GM21381 (cell line): ENCODE measurements at regions not wholly inside any gene's neighbourhood (a gene's known extent, or its start where the extent isn't known, plus 50 kb on each side); places are given as distances from the start of the nearest gene placed in this dataset.
"Not testable (repeated sequence)": the region's sequence is repeated elsewhere in the genome, so short reads cannot be mapped to it uniquely, and the experiment has no call there.

Source experiments
- ATAC-seq: cut with Tn5 transposase; IDR thresholded peaks from one replicate; pipeline ENCODE4 v1.9.1; 2021; ENCODE audit warnings: mild to moderate bottlenecking, moderate library complexity; ENCODE audit not compliant: unreplicated experiment

DNA sequence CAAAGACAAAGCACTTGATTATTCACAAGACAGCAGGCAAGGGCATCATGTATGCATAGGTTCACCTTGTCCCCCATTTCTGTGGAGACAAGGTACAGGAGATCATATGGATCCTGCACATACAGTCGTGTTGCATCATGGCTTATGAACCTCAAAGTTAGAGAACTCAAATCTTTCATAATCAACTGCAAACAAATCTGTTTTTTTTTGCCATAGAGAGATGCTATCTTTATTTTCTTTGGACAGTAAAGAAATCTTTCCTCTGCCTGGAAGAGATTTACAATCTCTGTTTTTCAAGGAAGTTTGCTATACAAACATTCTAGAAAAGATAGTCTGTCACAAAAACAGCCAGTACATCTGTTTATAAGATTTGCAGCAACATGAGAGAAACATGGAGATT lies 578.8 kb downstream of the ANKRD50 start:
- ATAC-seq = no peak

DNA sequence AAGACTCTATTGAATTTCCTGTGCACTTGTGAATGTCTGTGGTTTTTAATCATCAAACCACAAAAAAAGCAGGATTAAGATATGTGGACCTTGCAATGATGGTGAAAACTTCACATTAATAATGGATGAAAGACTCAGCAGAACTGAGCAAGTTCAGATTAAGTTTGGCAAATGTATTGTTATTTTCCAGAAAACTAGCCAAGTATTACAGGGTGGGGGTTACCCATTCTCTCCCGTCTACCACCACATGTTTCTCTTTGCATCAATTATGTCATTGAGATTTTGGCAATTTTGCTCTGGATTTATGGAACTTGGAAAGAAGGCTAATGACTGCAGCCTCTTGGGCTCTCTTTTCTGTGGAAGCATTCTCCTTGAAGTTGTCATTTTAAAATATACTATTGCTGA lies 577.1 kb downstream of the ANKRD50 start:
- ATAC-seq = no peak

- ATAC-seq = no peak
Observed at GRCh38 chr4:124139044-124139443, 573.5 kb downstream of the ANKRD50 start.

DNA sequence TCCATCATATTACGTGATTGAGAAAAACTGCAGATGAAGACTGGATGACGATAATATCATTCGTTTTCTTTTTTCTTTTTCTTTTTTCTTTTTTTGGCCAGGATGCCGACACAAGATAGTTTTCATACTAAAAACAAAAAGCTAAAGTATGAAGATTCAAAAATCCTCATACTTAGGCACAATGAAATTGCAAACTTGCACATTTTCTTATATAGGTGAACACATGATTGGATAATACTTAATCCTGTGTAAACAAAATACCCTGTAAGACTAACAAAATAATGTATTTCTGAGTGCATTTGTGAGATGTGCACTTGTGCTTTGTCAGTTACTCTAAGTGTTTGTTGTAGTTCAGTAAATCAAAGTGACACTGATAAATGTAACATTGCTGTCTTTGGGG lies 568.9 kb downstream of the ANKRD50 start:
- ATAC-seq = no peak

- no peak for ATAC-seq
Observed at GRCh38 chr4:124144238-124144654, 568.3 kb downstream of the ANKRD50 start.

GRCh38 chr4:124146068-124146467 lies 566.5 kb downstream of the ANKRD50 start:
- no peak for ATAC-seq

DNA sequence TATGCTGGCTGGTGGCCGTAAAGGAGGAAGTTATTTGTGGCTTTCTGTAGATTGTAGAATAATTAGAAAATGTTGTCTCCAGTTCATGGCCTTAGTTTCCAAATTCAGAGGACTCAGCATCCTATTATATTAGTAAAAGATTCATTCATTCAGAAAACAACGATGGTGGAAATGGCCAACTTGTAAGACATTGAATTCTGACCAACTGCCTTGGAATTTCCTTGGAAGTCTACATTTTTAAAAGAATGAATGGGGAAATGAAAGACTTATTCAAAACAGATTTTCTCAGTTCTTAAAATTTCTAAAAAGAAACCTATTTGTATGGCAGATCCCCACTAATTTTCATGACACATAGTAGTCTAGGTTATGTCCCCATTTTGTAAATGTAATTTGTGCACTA lies 561.5 kb downstream of the ANKRD50 start:
- ATAC-seq = no peak

DNA sequence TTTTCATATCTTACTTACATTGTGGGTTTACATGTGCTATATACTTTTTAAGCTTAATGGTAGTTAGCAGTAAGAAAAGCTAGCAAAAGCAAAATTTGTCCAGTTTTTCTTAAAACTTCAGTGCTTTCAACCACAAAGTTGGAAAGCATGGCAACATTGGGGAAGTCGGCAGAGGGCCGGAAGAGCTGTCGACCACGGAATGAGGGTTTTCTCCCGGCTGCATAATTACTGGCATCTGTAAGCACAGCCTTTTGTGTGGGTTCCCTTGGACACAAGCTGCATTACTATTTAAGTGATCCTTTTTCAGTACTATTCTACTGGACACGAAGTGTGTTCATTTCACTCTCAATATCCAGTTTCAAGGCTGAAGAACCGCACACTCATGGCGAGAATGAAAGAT lies 560.4 kb downstream of the ANKRD50 start:
- no peak for ATAC-seq

DNA sequence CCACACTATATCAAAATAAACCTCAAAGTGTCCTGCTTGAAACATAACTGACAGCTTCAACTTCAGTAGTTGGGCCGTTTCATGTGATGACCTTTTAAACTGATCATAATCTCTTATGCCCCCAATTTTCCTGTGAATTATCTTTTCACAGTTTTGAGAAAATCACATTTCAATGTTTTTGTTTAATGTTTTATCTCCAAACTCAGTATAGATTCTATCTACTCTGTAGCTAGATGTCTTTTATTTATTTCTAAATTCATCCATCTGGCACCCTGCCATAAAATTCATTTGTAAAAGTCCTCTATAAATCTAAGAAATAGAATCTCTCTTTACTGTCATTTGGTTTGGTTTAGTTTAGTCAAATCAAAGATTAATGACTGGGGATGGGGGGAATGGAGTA lies 557.3 kb downstream of the ANKRD50 start:
- no peak for ATAC-seq

GRCh38 chr4:124157396-124158083 lies 555.0 kb downstream of the ANKRD50 start:
- ATAC-seq = no peak

DNA sequence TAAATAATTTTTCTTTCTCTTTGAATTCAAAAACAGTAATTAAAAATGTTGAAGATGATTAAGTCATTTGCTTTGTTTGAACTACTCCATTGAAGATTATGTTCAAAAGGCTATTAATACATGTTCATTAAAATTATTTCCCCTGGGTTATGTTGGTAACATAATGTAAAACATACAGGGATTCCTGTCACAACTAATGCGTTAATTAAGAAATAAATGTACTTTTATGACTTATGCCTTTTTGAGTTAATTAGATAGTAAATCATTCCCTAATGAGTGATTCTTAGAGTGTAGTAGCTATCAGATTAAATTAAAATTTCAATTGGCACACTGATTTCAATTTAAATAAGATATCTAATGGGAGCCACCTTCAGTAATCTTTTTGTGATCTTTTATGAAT lies 549.1 kb downstream of the ANKRD50 start:
- ATAC-seq = no peak

- no peak for ATAC-seq
Observed at GRCh38 chr4:124167602-124168001, 544.9 kb downstream of the ANKRD50 start.

GRCh38 chr4:124169524-124169923 lies 543.0 kb downstream of the ANKRD50 start:
- ATAC-seq = not testable (repeated sequence)

- no peak for ATAC-seq
Observed at GRCh38 chr4:124173912-124174311, 538.6 kb downstream of the ANKRD50 start.

DNA sequence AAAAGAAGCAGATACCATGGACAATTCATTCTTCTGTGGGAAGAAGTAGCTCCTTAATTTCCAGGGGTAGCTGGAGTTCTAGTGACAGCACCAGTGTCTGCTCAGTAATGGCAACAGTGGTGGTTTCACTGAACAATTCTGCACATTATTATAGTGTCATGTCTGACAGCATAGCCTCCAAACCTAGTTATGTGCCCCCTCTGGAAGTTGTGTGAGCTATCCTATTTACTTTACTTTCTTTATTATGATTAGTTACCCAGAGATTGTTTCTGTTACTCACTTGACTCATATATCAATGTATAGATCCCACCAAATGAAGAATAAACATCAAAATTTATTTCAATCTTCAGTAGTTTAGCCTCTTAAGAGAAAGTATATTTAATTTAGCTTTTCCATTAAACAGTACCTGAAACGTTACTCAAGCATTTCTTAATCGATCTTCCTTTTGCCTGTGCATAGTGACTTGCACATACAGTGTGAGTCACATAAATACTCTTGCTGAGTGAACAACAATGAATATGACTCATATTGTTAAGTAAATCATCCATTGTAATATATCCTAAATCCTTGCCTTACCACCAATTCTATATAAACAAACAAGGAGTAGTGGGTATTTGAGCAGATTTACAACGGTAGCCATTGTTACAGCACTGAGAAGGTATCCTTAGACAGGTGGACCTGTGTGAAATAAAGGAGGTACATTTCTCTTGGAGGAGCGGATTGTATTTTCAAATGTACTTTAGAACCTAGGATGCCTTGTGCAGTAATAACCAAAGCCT lies 534.7 kb downstream of the ANKRD50 start:
- ATAC-seq = no peak

GRCh38 chr4:124178449-124179021 lies 534.0 kb downstream of the ANKRD50 start:
- no peak for ATAC-seq

DNA sequence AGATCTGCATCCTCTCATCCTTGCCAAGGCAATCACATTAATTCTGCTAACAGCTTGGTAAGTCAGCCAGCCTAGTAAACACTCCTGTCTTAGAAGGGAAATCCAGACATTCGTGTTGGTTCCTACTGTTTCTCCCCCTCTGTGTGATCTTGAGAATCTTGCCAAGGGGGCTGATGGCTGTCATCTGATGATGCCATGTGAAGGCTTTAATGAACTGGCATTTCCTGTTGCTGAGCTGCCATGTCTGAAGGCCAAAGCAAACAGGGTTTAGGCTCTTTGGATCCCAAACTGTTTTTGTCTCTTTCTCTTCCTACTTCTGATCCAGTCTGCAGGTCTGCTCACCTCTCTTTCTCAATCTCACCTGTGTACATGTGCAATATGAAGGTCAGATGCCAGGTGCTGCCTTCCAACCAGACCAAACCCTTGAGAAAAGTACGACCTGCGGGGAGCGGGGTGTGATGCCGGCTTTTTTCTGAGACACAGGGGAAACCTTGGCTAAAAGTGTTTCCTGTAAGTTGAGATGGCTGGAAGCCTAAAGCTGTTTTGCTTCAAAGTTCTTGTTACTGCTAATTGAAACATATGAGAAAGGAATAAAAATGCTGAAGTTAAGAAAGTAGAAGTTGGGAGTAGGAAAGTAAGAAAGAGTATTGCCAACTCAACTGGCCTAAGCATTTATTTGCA lies 532.9 kb downstream of the ANKRD50 start:
- no peak for ATAC-seq

DNA sequence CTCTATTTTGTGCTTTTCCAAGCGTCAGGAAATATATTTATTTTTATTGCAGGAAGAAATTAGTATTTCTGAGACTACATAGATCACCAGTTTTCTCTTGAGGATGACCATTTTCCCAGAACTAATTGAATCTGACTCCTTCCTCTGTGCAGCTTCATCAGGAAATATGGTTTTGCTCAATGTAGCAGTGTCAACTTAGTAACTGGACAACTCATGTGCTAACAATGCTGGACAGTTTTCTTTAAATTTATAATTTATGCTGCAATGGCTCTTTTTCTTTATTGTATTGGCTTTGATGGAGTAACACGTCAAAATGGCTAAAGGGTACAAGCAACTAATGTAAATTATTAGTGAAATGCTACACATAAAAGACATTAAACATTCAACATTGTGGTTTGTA lies 531.5 kb downstream of the ANKRD50 start:
- no peak for ATAC-seq

DNA sequence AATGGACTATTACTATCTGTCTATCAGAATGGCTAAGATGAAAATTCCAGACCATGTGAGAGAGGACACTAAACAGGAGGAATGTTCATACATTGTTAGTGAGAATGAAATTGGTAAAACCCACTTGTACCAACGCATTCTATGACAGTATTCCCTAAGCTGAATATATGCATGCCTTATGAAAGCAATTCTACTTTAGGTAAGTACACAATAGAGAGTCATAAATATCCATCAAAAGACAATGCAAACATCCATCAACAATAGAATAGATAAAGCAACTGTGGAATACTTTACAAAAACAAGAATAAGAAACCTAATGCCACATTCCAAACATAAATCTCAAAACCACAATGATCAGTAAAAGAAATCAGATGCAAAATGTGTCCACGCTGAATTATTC lies 529.3 kb downstream of the ANKRD50 start:
- ATAC-seq = no peak

GRCh38 chr4:124183926-124184325 lies 528.6 kb downstream of the ANKRD50 start:
- ATAC-seq = no peak

DNA sequence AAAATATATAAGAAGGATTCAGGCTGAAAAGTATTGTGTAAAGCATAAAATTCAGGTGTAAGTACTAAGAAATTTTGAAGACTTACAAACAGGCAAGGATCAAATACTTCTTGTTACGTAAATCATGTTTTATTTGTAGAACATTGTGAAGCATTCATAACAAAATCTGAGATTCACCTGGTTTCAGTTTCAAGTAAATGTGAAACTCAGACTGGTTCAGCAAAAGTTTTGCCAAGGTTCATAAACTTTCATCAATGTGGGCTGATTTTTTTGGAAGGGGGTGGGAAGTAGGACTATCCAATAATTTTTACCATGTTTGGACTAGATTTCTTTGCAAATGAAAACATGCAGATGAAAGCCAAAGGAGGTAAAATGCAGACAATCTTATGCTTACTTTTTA lies 527.7 kb downstream of the ANKRD50 start:
- ATAC-seq = no peak

- ATAC-seq = no peak
Observed at GRCh38 chr4:124188595-124188994, 523.9 kb downstream of the ANKRD50 start.
